ENCODE measurements at regions not wholly inside any gene's neighbourhood (a gene's known extent, or its start where the extent isn't known, plus 50 kb on each side); places are given as distances from the start of the nearest gene placed in this dataset.

DNA sequence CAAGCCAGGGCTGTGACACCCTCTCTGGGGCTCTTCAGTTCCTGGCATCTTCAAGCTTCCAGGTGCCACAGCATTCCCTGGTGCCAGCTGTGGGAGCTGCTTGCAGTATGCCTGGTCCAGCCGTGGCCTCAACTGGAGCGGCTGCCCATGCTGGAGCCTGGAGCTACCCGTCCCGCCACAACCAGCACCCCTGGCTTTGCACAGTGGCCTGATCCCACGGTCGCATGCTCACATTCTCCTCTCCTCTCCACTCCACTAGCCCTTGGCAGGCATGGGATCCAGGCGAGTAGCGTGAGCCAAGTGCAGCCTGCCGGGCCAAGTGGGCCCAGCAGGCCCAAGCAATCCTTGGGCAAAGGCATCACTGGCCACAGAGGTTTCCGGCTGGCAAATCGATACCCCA is 81.7 kb downstream of the PPP4R3C start:
- TF ChIP-seq, protein P1, sequence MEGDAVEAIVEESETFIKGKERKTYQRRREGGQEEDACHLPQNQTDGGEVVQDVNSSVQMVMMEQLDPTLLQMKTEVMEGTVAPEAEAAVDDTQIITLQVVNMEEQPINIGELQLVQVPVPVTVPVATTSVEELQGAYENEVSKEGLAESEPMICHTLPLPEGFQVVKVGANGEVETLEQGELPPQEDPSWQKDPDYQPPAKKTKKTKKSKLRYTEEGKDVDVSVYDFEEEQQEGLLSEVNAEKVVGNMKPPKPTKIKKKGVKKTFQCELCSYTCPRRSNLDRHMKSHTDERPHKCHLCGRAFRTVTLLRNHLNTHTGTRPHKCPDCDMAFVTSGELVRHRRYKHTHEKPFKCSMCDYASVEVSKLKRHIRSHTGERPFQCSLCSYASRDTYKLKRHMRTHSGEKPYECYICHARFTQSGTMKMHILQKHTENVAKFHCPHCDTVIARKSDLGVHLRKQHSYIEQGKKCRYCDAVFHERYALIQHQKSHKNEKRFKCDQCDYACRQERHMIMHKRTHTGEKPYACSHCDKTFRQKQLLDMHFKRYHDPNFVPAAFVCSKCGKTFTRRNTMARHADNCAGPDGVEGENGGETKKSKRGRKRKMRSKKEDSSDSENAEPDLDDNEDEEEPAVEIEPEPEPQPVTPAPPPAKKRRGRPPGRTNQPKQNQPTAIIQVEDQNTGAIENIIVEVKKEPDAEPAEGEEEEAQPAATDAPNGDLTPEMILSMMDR (IDR thresholded peaks at IDR 0.05): no peak
- no peak for TF ChIP-seq POLR2A (IDR thresholded peaks at IDR 0.05)
